PC-3 (cell line): ENCODE measurements at regions not wholly inside any gene's neighbourhood (a gene's known extent, or its start where the extent isn't known, plus 50 kb on each side); places are given as distances from the start of the nearest gene placed in this dataset.

Experiments
- ATAC-seq: fragments of 200-7000 bp; cut with Tn5 transposase; 2 replicates; pipeline ENCODE4 v1.9.1; 2020; ENCODE audit warnings: mild to moderate bottlenecking, moderate library complexity
- BruUV-seq: library from RNA; stranded (reverse); fragments of 400-500 nt; replicated peaks from 2 replicates; lab custom pipeline; 2021; lab: Mats Ljungman, UMichigan
- CTCF ChIA-PET: fragments of 300-600 bp; sonication (Branson Sonifier 250); formaldehyde crosslinking; loops from one replicate; lab custom pipeline; 2022; ENCODE audit warnings: antibody characterized with exemption; lab: Charles Lee
- POLR2A ChIA-PET: fragments of 300-600 bp; sonication (Branson Sonifier 250); formaldehyde crosslinking; loops from one replicate; lab custom pipeline; 2022; ENCODE audit warnings: antibody characterized with exemption; ENCODE audit not compliant: unreplicated experiment; lab: Charles Lee
- DNase-seq: peaks from one replicate; pipeline ENCODE4 v3.0.0-alpha.2; 2015
- H2AFZ ChIP-seq: fragments of 300-600 bp; sonication (generic); 2 replicates; pipeline ENCODE4 v1.6.0; 2016; ENCODE audit warnings: antibody characterized with exemption, low read length
- H3F3A ChIP-seq: fragments of 300-600 bp; sonication (generic); one replicate; pipeline ENCODE4 v1.6.0; 2017; ENCODE audit warnings: antibody characterized with exemption, low read length, control low read depth, mild to moderate bottlenecking; ENCODE audit not compliant: unreplicated experiment
- H3K27ac ChIP-seq: fragments of 300-600 bp; sonication (generic); 2 replicates; pipeline ENCODE4 v1.5.1; 2016; ENCODE audit warnings: mild to moderate bottlenecking, low read length
- H3K27me3 ChIP-seq: fragments of 300-600 bp; sonication (generic); 2 replicates; pipeline ENCODE4 v1.6.1; 2016; ENCODE audit warnings: low read length, mixed read lengths
- H3K36me3 ChIP-seq: fragments of 300-600 bp; sonication (generic); 2 replicates; pipeline ENCODE4 v1.6.1; 2016; ENCODE audit warnings: low read depth, mixed run types, low read length, mixed read lengths
- H3K4me1 ChIP-seq: fragments of 300-600 bp; sonication (generic); 2 replicates; pipeline ENCODE4 v1.5.1; 2016; ENCODE audit warnings: low read length; ENCODE audit not compliant: insufficient read depth
- H3K4me2 ChIP-seq: fragments of 300-600 bp; sonication (generic); 2 replicates; pipeline ENCODE4 v1.6.0; 2016; ENCODE audit warnings: low read length
- H3K4me3 ChIP-seq: fragments of 300-600 bp; sonication (generic); 2 replicates; pipeline ENCODE4 v1.5.1; 2016; ENCODE audit warnings: mild to moderate bottlenecking, low read length, mixed read lengths
- H3K79me2 ChIP-seq: fragments of 300-600 bp; sonication (generic); 2 replicates; pipeline ENCODE4 v1.6.1; 2017; ENCODE audit warnings: low read length, mixed read lengths
- H3K9ac ChIP-seq: fragments of 300-600 bp; sonication (generic); 2 replicates; pipeline ENCODE4 v1.6.0; 2016; ENCODE audit warnings: mild to moderate bottlenecking, low read length
- H3K9me2 ChIP-seq: fragments of 300-600 bp; sonication (generic); replicated peaks from 2 replicates; pipeline ENCODE4 v1.6.1; 2016; ENCODE audit warnings: mixed run types, low read length, mixed read lengths
- H3K9me3 ChIP-seq: fragments of 300-600 bp; sonication (generic); 2 replicates; pipeline ENCODE4 v1.6.1; 2016; ENCODE audit warnings: low read length, mixed read lengths
- H4K20me1 ChIP-seq: fragments of 300-600 bp; sonication (generic); 2 replicates; pipeline ENCODE4 v1.6.1; 2016; ENCODE audit warnings: low read length, mixed read lengths
- CTCF ChIP-seq: fragments of 300-600 bp; sonication (generic); conservative IDR thresholded peaks from 2 replicates; pipeline ENCODE4 v1.5.1; 2017; ENCODE audit warnings: antibody characterized with exemption, low read depth, mild to moderate bottlenecking, low read length
- EZH2 ChIP-seq: fragments of 300-600 bp; sonication (generic); IDR thresholded peaks from one replicate; pipeline ENCODE4 v1.6.1; 2017; ENCODE audit warnings: antibody characterized with exemption, mild to moderate bottlenecking, low read length; ENCODE audit not compliant: unreplicated experiment
- EZH2phosphoT487 ChIP-seq: fragments of 300-600 bp; sonication (generic); IDR thresholded peaks from 2 replicates; pipeline ENCODE4 v1.6.1; 2018; ENCODE audit warnings: mild to moderate bottlenecking, antibody characterized with exemption, low read length, borderline replicate concordance
- intact Hi-C: fragments of 100-400 bp; cut with micrococcal nuclease; formaldehyde crosslinking; loops from 2 replicates; pipeline ENCODE4 v1.9.0; 2023

- no TSS peak for BruUV-seq
- Histone ChIP-seq H3K4me1 (peaks cover 13% of the 10 kb centered on the region), H3K4me3 (no peak overlapping the region), H3K79me2 (no peaks in the 10 kb centered on the region), H3K36me3 (no peaks in the 10 kb centered on the region), H4K20me1 (no peaks in the 10 kb centered on the region), H3K27me3 (no peaks in the 10 kb centered on the region), H3K9ac (no peak overlapping the region), H2AFZ (no peak overlapping the region), H3K9me2 (no peaks in the 10 kb centered on the region), H3K27ac (no peak overlapping the region), H3F3A (no peaks in the 10 kb centered on the region), H3K9me3 (no peaks in the 10 kb centered on the region), H3K4me2 (no peak overlapping the region)
- intact Hi-C loops = loop anchor here (10.0 kb wide), 1 partner anchor 49 kb away; no protein-coding TSS in a partner anchor
- CTCF ChIA-PET = no interaction called here
- TF ChIP-seq EZH2phosphoT487 = no peak
- no peak for TF ChIP-seq CTCF
- no peak for TF ChIP-seq EZH2
- ATAC-seq (no peak), DNase-seq (no peak)
- POLR2A ChIA-PET = no interaction called here
Observed at GRCh38 chr13:34655554-34655953, 286.5 kb upstream of the NBEA start.

GRCh38 chr13:34657716-34658115, 284.4 kb upstream of the NBEA start:
- H3K27me3 ChIP-seq = no peaks in the 10 kb centered on the region
- ATAC-seq = peak; percentile 99
- no peaks in the 10 kb centered on the region for H3K9me2 ChIP-seq
- no peak overlapping the region for H2AFZ ChIP-seq
- DNase-seq = peak; percentile 87
- BruUV-seq = no TSS peak
- H3F3A ChIP-seq = no peaks in the 10 kb centered on the region
- intact Hi-C loops = loop anchor here (10.0 kb wide), 1 partner anchor 47 kb away; no protein-coding TSS in a partner anchor
- ChIA-PET CTCF (no interaction called here), POLR2A (no interaction called here)
- no peak for TF ChIP-seq EZH2phosphoT487
- TF ChIP-seq CTCF = no peak
- no peak for TF ChIP-seq EZH2
- no peaks in the 10 kb centered on the region for H3K79me2 ChIP-seq
- peaks cover 13% of the 10 kb centered on the region for H3K4me1 ChIP-seq
- H3K9me3 ChIP-seq = no peaks in the 10 kb centered on the region
- no peaks in the 10 kb centered on the region for H3K36me3 ChIP-seq
- peak overlapping the region; percentile 58 for H3K27ac ChIP-seq
- no peak overlapping the region for H3K4me3 ChIP-seq
- no peak overlapping the region for H3K9ac ChIP-seq
- H3K4me2 ChIP-seq = peak overlapping the region; percentile 62
- H4K20me1 ChIP-seq = no peaks in the 10 kb centered on the region

- ATAC-seq = no peak
- no peaks in the 10 kb centered on the region for H3K79me2 ChIP-seq
- no peaks in the 10 kb centered on the region for H3K36me3 ChIP-seq
- DNase-seq = no peak
- POLR2A ChIA-PET = no interaction called here
- H4K20me1 ChIP-seq = no peaks in the 10 kb centered on the region
- no peaks in the 10 kb centered on the region for H3K9me3 ChIP-seq
- no peaks in the 10 kb centered on the region for H3K27me3 ChIP-seq
- no peak overlapping the region for H3K9ac ChIP-seq
- no peak overlapping the region for H2AFZ ChIP-seq
- no TSS peak for BruUV-seq
- no peak overlapping the region for H3K4me2 ChIP-seq
- no peak for TF ChIP-seq CTCF
- no peak for TF ChIP-seq EZH2phosphoT487
- TF ChIP-seq EZH2 = no peak
- no peaks in the 10 kb centered on the region for H3K4me1 ChIP-seq
- CTCF ChIA-PET = no interaction called here
- H3F3A ChIP-seq = no peaks in the 10 kb centered on the region
- H3K4me3 ChIP-seq = no peak overlapping the region
- intact Hi-C loops = no loop called here
- no peaks in the 10 kb centered on the region for H3K9me2 ChIP-seq
- H3K27ac ChIP-seq = no peak overlapping the region
Observed at GRCh38 chr13:34667286-34668218, 274.5 kb upstream of the NBEA start.
